Upper lobe of left lung (tissue), 6 donors: ENCODE measurements at regions not wholly inside any gene's neighbourhood (a gene's known extent, or its start where the extent isn't known, plus 50 kb on each side); places are given as distances from the start of the nearest gene placed in this dataset.

Source experiments
- ATAC-seq, 2 donors: fragments of 200-7000 bp; cut with Tn5 transposase; one replicate each; pipeline ENCODE4 v1.9.1; 2022; ENCODE audit warnings: mild to moderate bottlenecking in 2 of 2, moderate library complexity in 2 of 2; ENCODE audit not compliant: low FRiP score in 2 of 2
- DNase-seq, 2 donors: peaks; one replicate each; pipeline ENCODE4 v3.0.0-alpha.2; 2019 to 2020
- H3K27ac ChIP-seq, 4 donors: fragments of 200-600 bp; sonication (generic); one replicate each; pipeline ENCODE4 v1.5.1; 2016 to 2019
- H3K27me3 ChIP-seq, 4 donors: fragments of 200-600 bp; sonication (generic); one replicate each; pipeline ENCODE4 v1.5.1; 2017 to 2019
- H3K36me3 ChIP-seq, 4 donors: fragments of 200-600 bp; sonication (generic); one replicate each; pipeline ENCODE4 v1.5.1; 2016 to 2019
- H3K4me1 ChIP-seq, 4 donors: fragments of 200-600 bp; sonication (generic); one replicate each; pipeline ENCODE4 v1.5.1; 2018 to 2019
- H3K4me3 ChIP-seq, 4 donors: fragments of 200-600 bp; sonication (generic); one replicate each; pipeline ENCODE4 v1.5.1; 2017 to 2019; ENCODE audit warnings: mild to moderate bottlenecking in 2 of 4, moderate library complexity in 1 of 4
- H3K9me3 ChIP-seq, 4 donors: fragments of 200-600 bp; sonication (generic); one replicate each; pipeline ENCODE4 v1.5.1; 2018 to 2019
- EP300 ChIP-seq, 4 donors: sonication (generic); formaldehyde crosslinking; IDR thresholded peaks; one replicate each; pipeline ENCODE4 v1.5.1; 2017; ENCODE audit warnings: antibody characterized with exemption in 4 of 4, control low read depth in 2 of 4
- POLR2A ChIP-seq, 4 donors: fragments of 450-650 bp; IDR thresholded peaks; one replicate each; pipeline ENCODE4 v1.5.1; 2016 to 2017; ENCODE audit warnings: antibody characterized with exemption in 4 of 4, mild to moderate bottlenecking in 2 of 4
- POLR2AphosphoS5 ChIP-seq, 2 donors: sonication (generic); formaldehyde crosslinking; IDR thresholded peaks; one replicate each; pipeline ENCODE4 v1.5.1; 2017; ENCODE audit warnings: antibody characterized with exemption in 2 of 2
- WGBS, 2 donors: methylation state at CpG; one replicate each; pipeline ENCODE4 v1.1.5; 2017 to 2018; 5-methylcytosine and 5-hydroxymethylcytosine counted together
- TF ChIP-seq, protein P1 (sequence below), 6 experiments: fragments of 450-650 bp in 4 of 6; fragments of 200-600 bp in 2 of 6; sonication (generic) in 2 of 6; IDR thresholded peaks; one replicate each; pipeline ENCODE4 v1.5.1; 2016 to 2019; ENCODE audit warnings: antibody characterized with exemption in 6 of 6
- donor health status: DM: no; HTN: no; CAD: no; lungs with moderate emphysema.
- donor health status: DM: no; HTN: yes; CAD: no; lungs with severe emphysema.

DNA sequence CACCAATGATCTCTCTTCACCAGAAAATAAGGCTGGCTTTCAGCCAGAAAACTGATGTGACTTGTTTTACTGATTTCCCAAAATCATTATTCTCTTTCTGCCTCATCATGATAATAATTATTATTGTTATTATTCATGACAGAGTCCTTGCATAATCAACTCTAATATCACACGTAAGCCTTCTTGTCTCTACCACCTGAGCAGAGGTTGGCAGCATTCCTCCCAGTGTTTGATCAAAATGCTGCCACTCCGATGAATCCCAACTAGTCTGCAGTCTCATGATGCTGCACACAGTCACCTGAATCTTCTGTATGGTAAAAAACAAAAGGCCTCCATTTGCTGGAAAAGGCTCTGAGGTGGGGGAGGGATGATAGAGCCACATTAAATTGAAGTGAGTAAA is 105.7 kb upstream of the PLEKHG7 start:
- Histone ChIP-seq H3K36me3 (no peaks in the 10 kb centered on the region), H3K9me3 (peaks cover 0 to 9% (median 4%) of the 10 kb centered on the region in 4 donors), H3K27me3 (no peaks in the 10 kb centered on the region), H3K27ac (no peak overlapping the region), H3K4me3 (no peak overlapping the region), H3K4me1 (peaks cover 0 to 9% (median 2%) of the 10 kb centered on the region in 4 donors)
- WGBS, 2 donors: 48 to 75% methylated on average over 2 of the region's 2 CpGs
- ATAC-seq (no peak), DNase-seq (no peak)
- TF ChIP-seq, protein P1, sequence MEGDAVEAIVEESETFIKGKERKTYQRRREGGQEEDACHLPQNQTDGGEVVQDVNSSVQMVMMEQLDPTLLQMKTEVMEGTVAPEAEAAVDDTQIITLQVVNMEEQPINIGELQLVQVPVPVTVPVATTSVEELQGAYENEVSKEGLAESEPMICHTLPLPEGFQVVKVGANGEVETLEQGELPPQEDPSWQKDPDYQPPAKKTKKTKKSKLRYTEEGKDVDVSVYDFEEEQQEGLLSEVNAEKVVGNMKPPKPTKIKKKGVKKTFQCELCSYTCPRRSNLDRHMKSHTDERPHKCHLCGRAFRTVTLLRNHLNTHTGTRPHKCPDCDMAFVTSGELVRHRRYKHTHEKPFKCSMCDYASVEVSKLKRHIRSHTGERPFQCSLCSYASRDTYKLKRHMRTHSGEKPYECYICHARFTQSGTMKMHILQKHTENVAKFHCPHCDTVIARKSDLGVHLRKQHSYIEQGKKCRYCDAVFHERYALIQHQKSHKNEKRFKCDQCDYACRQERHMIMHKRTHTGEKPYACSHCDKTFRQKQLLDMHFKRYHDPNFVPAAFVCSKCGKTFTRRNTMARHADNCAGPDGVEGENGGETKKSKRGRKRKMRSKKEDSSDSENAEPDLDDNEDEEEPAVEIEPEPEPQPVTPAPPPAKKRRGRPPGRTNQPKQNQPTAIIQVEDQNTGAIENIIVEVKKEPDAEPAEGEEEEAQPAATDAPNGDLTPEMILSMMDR (IDR thresholded peaks at IDR 0.05): no peak

DNA sequence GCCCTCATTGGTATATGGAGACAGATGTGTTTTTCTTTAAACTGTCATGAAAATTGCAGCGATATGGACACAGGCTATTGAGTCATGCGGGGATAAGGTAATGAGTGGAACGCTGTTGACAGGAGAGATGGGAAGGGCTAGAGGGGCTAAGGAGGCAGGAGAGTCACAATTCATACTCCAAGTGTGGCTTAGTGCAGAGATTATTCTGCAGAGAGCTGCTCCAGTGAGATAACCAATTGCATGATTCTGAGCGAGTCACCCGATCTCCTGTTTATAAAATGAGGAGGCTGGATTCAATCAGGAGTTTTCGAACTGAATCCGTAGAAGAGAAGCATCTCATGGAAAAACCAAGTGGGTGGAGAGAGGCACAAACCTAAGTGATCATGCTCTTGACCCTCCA is 106.4 kb upstream of the PLEKHG7 start:
- Histone ChIP-seq H3K4me3 (no peak overlapping the region), H3K9me3 (peaks cover 0 to 9% (median 4%) of the 10 kb centered on the region in 4 donors), H3K4me1 (peaks cover 0 to 9% (median 2%) of the 10 kb centered on the region in 4 donors), H3K36me3 (no peaks in the 10 kb centered on the region), H3K27me3 (no peaks in the 10 kb centered on the region), H3K27ac (no peak overlapping the region)
- 87 to 89% methylated on average over 7 of the region's 7 CpGs for WGBS, 2 donors
- ATAC-seq (no peak), DNase-seq (no peak)
- TF ChIP-seq, protein P1 (IDR thresholded peaks at IDR 0.05): no peak
- TF ChIP-seq POLR2AphosphoS5 (IDR thresholded peaks at IDR 0.05) (no peak), EP300 (IDR thresholded peaks at IDR 0.05) (no peak), POLR2A (IDR thresholded peaks at IDR 0.05) (no peak)

GRCh38 chr12:92595663-92596062 is 107.1 kb upstream of the PLEKHG7 start:
- TF ChIP-seq, protein P1 (IDR thresholded peaks at IDR 0.05): no peak
- TF ChIP-seq POLR2A (IDR thresholded peaks at IDR 0.05) (no peak), POLR2AphosphoS5 (IDR thresholded peaks at IDR 0.05) (no peak), EP300 (IDR thresholded peaks at IDR 0.05) (no peak)
- no peak overlapping the region for H3K27ac ChIP-seq
- H3K4me3 ChIP-seq: no peak overlapping the region
- no peaks in the 10 kb centered on the region for H3K27me3 ChIP-seq
- ATAC-seq (no peak), DNase-seq (no peak)
- H3K9me3 ChIP-seq: peaks cover 0 to 9% (median 4%) of the 10 kb centered on the region in 4 donors
- no peaks in the 10 kb centered on the region for H3K36me3 ChIP-seq
- 86 to 100% methylated on average over 1 of the region's 1 CpG for WGBS, 2 donors
- peaks cover 0 to 9% (median 2%) of the 10 kb centered on the region in 4 donors for H3K4me1 ChIP-seq

DNA sequence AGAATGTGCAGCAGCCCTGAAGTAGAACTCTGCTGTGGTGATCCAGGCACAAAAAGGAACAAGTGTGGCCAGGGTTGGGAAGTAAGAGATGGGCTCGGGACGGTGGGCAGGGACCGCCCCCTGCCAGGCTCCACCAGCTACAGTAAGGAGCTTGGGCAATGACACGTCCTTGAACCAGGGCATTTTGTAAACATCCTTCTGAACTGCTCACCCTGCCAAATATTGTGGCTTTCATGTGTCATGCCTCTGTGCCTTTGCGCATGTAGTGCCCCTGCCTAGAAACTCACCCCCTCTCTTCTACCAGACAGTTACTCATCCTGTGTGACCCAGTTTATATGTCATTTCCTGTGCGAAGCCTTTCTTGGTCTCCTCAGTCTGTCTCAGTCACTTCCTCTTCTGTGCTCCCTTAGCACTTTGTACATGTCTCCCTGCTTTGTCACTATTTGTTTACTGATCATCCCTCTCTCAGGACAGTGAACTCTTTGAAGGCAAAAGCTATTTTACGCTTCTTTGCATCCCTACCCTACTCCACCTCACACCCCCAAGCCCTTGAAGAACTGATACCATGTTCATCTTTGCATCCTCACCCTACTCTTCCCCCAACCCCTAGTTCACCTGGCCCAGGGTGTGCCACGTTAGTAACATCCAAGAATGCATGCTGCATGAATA is 108.9 kb upstream of the PLEKHG7 start:
- peak overlapping the region; percentile 47 to 80 (median 62) for H3K27ac ChIP-seq
- 44 to 54% methylated on average over 8 of the region's 8 CpGs for WGBS, 2 donors

More for the DNA sequence above, 108.9 kb upstream of the PLEKHG7 start:
- ATAC-seq: peak; percentile 89 to 92
- Histone ChIP-seq H3K4me1 (peaks cover 0 to 9% (median 2%) of the 10 kb centered on the region in 4 donors), H3K4me3 (no peak overlapping the region), H3K27me3 (no peaks in the 10 kb centered on the region), H3K36me3 (no peaks in the 10 kb centered on the region), H3K9me3 (no peaks in the 10 kb centered on the region)
- TF ChIP-seq POLR2A (IDR thresholded peaks at IDR 0.05): peak in 1 of 4 donors; percentile 56
- TF ChIP-seq EP300 (IDR thresholded peaks at IDR 0.05): peak; percentile 82 to 93 (median 86)
- TF ChIP-seq, protein P1 (IDR thresholded peaks at IDR 0.05): no peak
- TF ChIP-seq POLR2AphosphoS5 (IDR thresholded peaks at IDR 0.05): peak in 1 of 2 donors; percentile 76
- DNase-seq: peak; percentile 77 to 83
